ENCODE measurements at regions not wholly inside any gene's neighbourhood (a gene's known extent, or its start where the extent isn't known, plus 50 kb on each side); places are given as distances from the start of the nearest gene placed in this dataset.

- DNase-seq (no peak), ATAC-seq (ENCODE audit: low read depth in 2 of 2) (no peak)
- Mint-ChIP-seq H3K36me3 (peaks cover 12 to 20% of the 10 kb centered on the region in 2 donors), H3K4me1 (peaks cover 4 to 5% (median 4%) of the 10 kb centered on the region in 3 donors), H3K9me3 (peaks cover 11 to 24% (median 16%) of the 10 kb centered on the region in 7 donors), H3K4me3 (no peak overlapping the region), H3K27ac (no peak overlapping the region), H3K27me3 (no peaks in the 10 kb centered on the region)
Measured at GRCh38 chr11:100618914-100619313, 68.2 kb upstream of the ARHGAP42 start.

GRCh38 chr11:100619484-100619883, 67.6 kb upstream of the ARHGAP42 start:
- Mint-ChIP-seq H3K4me3 (no peak overlapping the region), H3K27me3 (no peaks in the 10 kb centered on the region), H3K9me3 (peaks cover 14 to 28% (median 22%) of the 10 kb centered on the region in 7 donors), H3K4me1 (peaks cover 4 to 5% (median 4%) of the 10 kb centered on the region in 3 donors), H3K27ac (peak overlapping the region in 2 of 6 donors; percentile 19 to 31), H3K36me3 (peaks cover 14 to 26% of the 10 kb centered on the region in 2 donors)
- ATAC-seq (ENCODE audit: low read depth in 2 of 2) (no peak), DNase-seq (no peak)

- Mint-ChIP-seq H3K36me3 (peaks cover 16 to 30% of the 10 kb centered on the region in 2 donors), H3K9me3 (peaks cover 17 to 30% (median 23%) of the 10 kb centered on the region in 7 donors), H3K27me3 (no peaks in the 10 kb centered on the region), H3K4me1 (peaks cover 4 to 5% (median 4%) of the 10 kb centered on the region in 3 donors), H3K4me3 (no peak overlapping the region), H3K27ac (peak overlapping the region in 1 of 6 donors; percentile 36)
- no peak for ATAC-seq (ENCODE audit: low read depth in 2 of 2)
- DNase-seq: no peak
Measured at GRCh38 chr11:100622404-100622803, 64.7 kb upstream of the ARHGAP42 start.

GRCh38 chr11:100624346-100624745, 62.7 kb upstream of the ARHGAP42 start:
- Mint-ChIP-seq H3K36me3 (peaks cover 16 to 30% of the 10 kb centered on the region in 2 donors), H3K4me3 (no peak overlapping the region), H3K9me3 (peaks cover 17 to 30% (median 23%) of the 10 kb centered on the region in 7 donors), H3K27me3 (peaks cover 0 to 8% (median 6%) of the 10 kb centered on the region in 3 donors), H3K4me1 (peaks cover 3% of the 10 kb centered on the region in 3 donors), H3K27ac (peak overlapping the region in 1 of 6 donors; percentile 15)
- DNase-seq (no peak), ATAC-seq (ENCODE audit: low read depth in 2 of 2) (no peak)

- H3K27me3 Mint-ChIP-seq: peaks cover 0 to 8% (median 6%) of the 10 kb centered on the region in 3 donors
- H3K4me1 Mint-ChIP-seq: no peaks in the 10 kb centered on the region
- peak overlapping the region in 1 of 8 donors; percentile 21 for H3K4me3 Mint-ChIP-seq
- peak overlapping the region in 2 of 6 donors; percentile 30 to 69 for H3K27ac Mint-ChIP-seq
- peaks cover 16 to 30% of the 10 kb centered on the region in 2 donors for H3K36me3 Mint-ChIP-seq
- DNase-seq (no peak), ATAC-seq (ENCODE audit: low read depth in 2 of 2) (no peak)
- H3K9me3 Mint-ChIP-seq: peaks cover 17 to 30% (median 23%) of the 10 kb centered on the region in 7 donors
Measured at GRCh38 chr11:100625041-100625440, 62.0 kb upstream of the ARHGAP42 start.

GRCh38 chr11:100629671-100630070, 57.4 kb upstream of the ARHGAP42 start:
- Mint-ChIP-seq H3K27ac (no peak overlapping the region), H3K4me3 (no peak overlapping the region), H3K27me3 (peaks cover 6 to 22% (median 16%) of the 10 kb centered on the region in 3 donors), H3K9me3 (peaks cover 0 to 2% (median under 1%) of the 10 kb centered on the region in 7 donors), H3K4me1 (no peaks in the 10 kb centered on the region), H3K36me3 (peaks cover under 1 to 2% of the 10 kb centered on the region in 2 donors)
- DNase-seq (no peak), ATAC-seq (ENCODE audit: low read depth in 2 of 2) (no peak)

- ATAC-seq (ENCODE audit: low read depth in 2 of 2): no peak
- peaks cover 0 to 2% (median 0%) of the 10 kb centered on the region in 7 donors for H3K9me3 Mint-ChIP-seq
- DNase-seq: no peak
- H3K27ac Mint-ChIP-seq: no peak overlapping the region
- peaks cover 10 to 28% (median 22%) of the 10 kb centered on the region in 3 donors for H3K27me3 Mint-ChIP-seq
- H3K4me3 Mint-ChIP-seq: no peak overlapping the region
- peaks cover 0 to 3% of the 10 kb centered on the region in 2 donors for H3K36me3 Mint-ChIP-seq
- H3K4me1 Mint-ChIP-seq: no peaks in the 10 kb centered on the region
Measured at GRCh38 chr11:100630898-100631297, 56.2 kb upstream of the ARHGAP42 start.

GRCh38 chr11:100631316-100631715, 55.8 kb upstream of the ARHGAP42 start:
- Mint-ChIP-seq H3K4me1 (no peaks in the 10 kb centered on the region), H3K4me3 (no peak overlapping the region), H3K27me3 (peaks cover 10 to 31% (median 22%) of the 10 kb centered on the region in 3 donors), H3K9me3 (peaks cover 0 to 2% (median 0%) of the 10 kb centered on the region in 7 donors), H3K27ac (no peak overlapping the region), H3K36me3 (peaks cover 0 to 3% of the 10 kb centered on the region in 2 donors)
- DNase-seq (no peak), ATAC-seq (ENCODE audit: low read depth in 2 of 2) (no peak)

GRCh38 chr11:100632941-100633452, 54.1 kb upstream of the ARHGAP42 start:
- H3K36me3 Mint-ChIP-seq: peaks cover 0 to 3% of the 10 kb centered on the region in 2 donors
- ATAC-seq (ENCODE audit: low read depth in 2 of 2) (no peak), DNase-seq (no peak)
- peaks cover 15 to 29% (median 27%) of the 10 kb centered on the region in 3 donors for H3K27me3 Mint-ChIP-seq
- H3K4me3 Mint-ChIP-seq: no peak overlapping the region
- no peak overlapping the region for H3K27ac Mint-ChIP-seq
- no peaks in the 10 kb centered on the region for H3K4me1 Mint-ChIP-seq
- peaks cover 0 to 6% (median 2%) of the 10 kb centered on the region in 7 donors for H3K9me3 Mint-ChIP-seq

- Mint-ChIP-seq H3K9me3 (peaks cover 0 to 6% (median 2%) of the 10 kb centered on the region in 7 donors), H3K27me3 (peaks cover 18 to 35% (median 26%) of the 10 kb centered on the region in 3 donors), H3K4me1 (no peaks in the 10 kb centered on the region), H3K36me3 (peaks cover 0 to 3% of the 10 kb centered on the region in 2 donors), H3K4me3 (no peak overlapping the region), H3K27ac (peak overlapping the region in 1 of 6 donors; percentile 63)
- ATAC-seq (ENCODE audit: low read depth in 2 of 2) (no peak), DNase-seq (no peak)
Measured at GRCh38 chr11:100635194-100635593, 51.9 kb upstream of the ARHGAP42 start.

- Mint-ChIP-seq H3K4me3 (no peak overlapping the region), H3K9me3 (peaks cover 0 to 6% (median 2%) of the 10 kb centered on the region in 7 donors), H3K36me3 (peaks cover 0 to 3% of the 10 kb centered on the region in 2 donors), H3K27ac (no peak overlapping the region), H3K27me3 (peaks cover 17 to 32% (median 18%) of the 10 kb centered on the region in 3 donors), H3K4me1 (no peaks in the 10 kb centered on the region)
- DNase-seq (no peak), ATAC-seq (ENCODE audit: low read depth in 2 of 2) (no peak)
Measured at GRCh38 chr11:100636536-100636935, 50.6 kb upstream of the ARHGAP42 start.

Data from naive B cell (primary cell).